H1 (cell line): ENCODE measurements at regions not wholly inside any gene's neighbourhood (a gene's known extent, or its start where the extent isn't known, plus 50 kb on each side); places are given as distances from the start of the nearest gene placed in this dataset.

Experiments used
- EZH2 ChIP-seq: fragments of 200-600 bp; sonication (generic); IDR thresholded peaks from 2 replicates; pipeline ENCODE4 v1.7.1; 2012; ENCODE audit warnings: low read depth, mild to moderate bottlenecking, moderate library complexity, low read length, inconsistent platforms; ENCODE audit not compliant: severe bottlenecking
- POLR2A ChIP-seq, 2 experiments: IDR thresholded peaks; 1 replicate in 1 of 2; 2 replicates in 1 of 2; pipeline ENCODE4 v1.6.1; 2011; ENCODE audit warnings: low read depth in 2 of 2, low read length in 2 of 2, mild to moderate bottlenecking in 2 of 2; ENCODE audit errors: control extremely low read depth in 1 of 2
- RAD21 ChIP-seq, 2 experiments: IDR thresholded peaks in 1 of 2; conservative IDR thresholded peaks in 1 of 2; 2 replicates each; pipeline ENCODE4 v1.6.1; 2011; ENCODE audit warnings: low read depth in 2 of 2, low read length in 2 of 2, improper control_type of control experiment in 1 of 2, inconsistent platforms in 1 of 2, mild to moderate bottlenecking in 1 of 2, moderate library complexity in 1 of 2
- TAF1 ChIP-seq: IDR thresholded peaks from 2 replicates; pipeline ENCODE4 v1.6.1; 2011; ENCODE audit warnings: mild to moderate bottlenecking, low read depth, low read length
- YY1 ChIP-seq: IDR thresholded peaks from 2 replicates; pipeline ENCODE4 v1.6.1; 2011; ENCODE audit warnings: low read depth, mild to moderate bottlenecking, low read length
- TF ChIP-seq, protein P1 (sequence below), 3 experiments: IDR thresholded peaks; 1 replicate in 2 of 3; 2 replicates in 1 of 3; pipeline versions ENCODE4 v1.5.1 to v1.6.1; 2011; ENCODE audit warnings: low read length in 3 of 3, mild to moderate bottlenecking in 3 of 3, inconsistent platforms in 2 of 3, low read depth in 1 of 3, moderate library complexity in 1 of 3; ENCODE audit not compliant: insufficient read depth in 1 of 3; ENCODE audit errors: control extremely low read depth in 1 of 3

DNA sequence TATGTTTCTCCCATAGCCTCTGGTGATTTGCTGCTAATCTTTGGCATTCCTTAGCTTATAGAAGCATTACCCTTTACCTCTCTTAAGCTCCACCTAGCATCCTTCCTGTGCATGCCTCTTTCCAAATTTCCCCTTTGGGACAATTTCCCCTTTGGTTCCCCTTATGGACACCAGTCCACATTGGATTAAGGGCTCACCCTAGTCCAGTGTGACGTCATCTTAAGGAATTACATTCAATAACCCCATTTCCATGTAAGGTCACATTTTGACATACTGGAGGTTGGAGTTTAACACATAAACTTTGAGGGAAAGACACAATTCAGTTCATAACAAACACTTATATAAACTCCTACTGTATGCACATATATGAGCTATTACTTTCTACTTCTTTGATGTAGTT, 916.6 kb downstream of the SLC4A3 start:
- TF ChIP-seq RAD21 (IDR thresholded peaks at IDR 0.05 in 1 of 2, conservative IDR thresholded peaks at IDR 0.05 in 1 of 2; ENCODE audit: low read depth in 2 of 2, low read length in 2 of 2) (no peak), YY1 (no peak), TAF1 (no peak), POLR2A (IDR thresholded peaks at IDR 0.05; ENCODE audit: control extremely low read depth in 1 of 2, low read depth in 2 of 2, low read length in 2 of 2) (no peak), EZH2 (no peak)
- TF ChIP-seq, protein P1, sequence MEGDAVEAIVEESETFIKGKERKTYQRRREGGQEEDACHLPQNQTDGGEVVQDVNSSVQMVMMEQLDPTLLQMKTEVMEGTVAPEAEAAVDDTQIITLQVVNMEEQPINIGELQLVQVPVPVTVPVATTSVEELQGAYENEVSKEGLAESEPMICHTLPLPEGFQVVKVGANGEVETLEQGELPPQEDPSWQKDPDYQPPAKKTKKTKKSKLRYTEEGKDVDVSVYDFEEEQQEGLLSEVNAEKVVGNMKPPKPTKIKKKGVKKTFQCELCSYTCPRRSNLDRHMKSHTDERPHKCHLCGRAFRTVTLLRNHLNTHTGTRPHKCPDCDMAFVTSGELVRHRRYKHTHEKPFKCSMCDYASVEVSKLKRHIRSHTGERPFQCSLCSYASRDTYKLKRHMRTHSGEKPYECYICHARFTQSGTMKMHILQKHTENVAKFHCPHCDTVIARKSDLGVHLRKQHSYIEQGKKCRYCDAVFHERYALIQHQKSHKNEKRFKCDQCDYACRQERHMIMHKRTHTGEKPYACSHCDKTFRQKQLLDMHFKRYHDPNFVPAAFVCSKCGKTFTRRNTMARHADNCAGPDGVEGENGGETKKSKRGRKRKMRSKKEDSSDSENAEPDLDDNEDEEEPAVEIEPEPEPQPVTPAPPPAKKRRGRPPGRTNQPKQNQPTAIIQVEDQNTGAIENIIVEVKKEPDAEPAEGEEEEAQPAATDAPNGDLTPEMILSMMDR (IDR thresholded peaks at IDR 0.05; ENCODE audit: control extremely low read depth in 1 of 3, insufficient read depth in 1 of 3, low read depth in 1 of 3, low read length in 3 of 3) = no peak
